Mammary epithelial cell (primary cell): ENCODE measurements at regions not wholly inside any gene's neighbourhood (a gene's known extent, or its start where the extent isn't known, plus 50 kb on each side); places are given as distances from the start of the nearest gene placed in this dataset.

ENCODE experiments used
- CTCF ChIP-seq, 2 donors: IDR thresholded peaks in 1 of 2; conservative IDR thresholded peaks in 1 of 2; 2 replicates each; pipeline ENCODE4 v1.5.1; 2011 to 2012; ENCODE audit warnings: inconsistent platforms in 2 of 2, low read length in 2 of 2, mild to moderate bottlenecking in 2 of 2, control low read depth in 1 of 2, low read depth in 1 of 2; ENCODE audit not compliant: insufficient read depth in 1 of 2; ENCODE audit errors: extremely low read depth in 1 of 2
- EZH2 ChIP-seq: IDR thresholded peaks from 2 replicates; pipeline ENCODE4 v1.6.1; 2012; ENCODE audit warnings: low read length, inconsistent platforms, borderline replicate concordance

DNA sequence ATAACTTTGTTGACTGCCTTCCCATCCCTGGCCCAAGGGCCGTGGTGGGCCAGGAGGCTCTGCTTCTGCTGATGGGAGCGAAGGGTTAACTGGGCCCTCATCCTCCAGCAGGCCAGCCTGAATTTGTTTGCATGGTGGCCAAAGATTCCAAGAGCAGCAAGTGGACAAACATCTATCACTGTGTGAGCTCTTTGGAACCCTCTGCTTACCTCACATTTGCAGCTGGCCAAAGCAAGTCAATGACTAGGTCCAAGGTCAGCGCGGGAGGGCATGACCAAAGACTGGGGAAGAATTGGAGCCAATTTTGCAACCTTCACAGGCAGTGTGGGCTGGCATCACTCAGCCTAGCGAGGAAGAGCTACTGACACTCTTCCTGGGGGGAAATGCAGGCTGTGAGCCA lies 67.8 kb upstream of the ATP6AP2 start:
- TF ChIP-seq CTCF (conservative IDR thresholded peaks at IDR 0.05 in 1 of 2, IDR thresholded peaks at IDR 0.05 in 1 of 2; ENCODE audit: extremely low read depth in 1 of 2, insufficient read depth in 1 of 2, low read depth in 1 of 2, low read length in 2 of 2) = no peak
- TF ChIP-seq EZH2 = no peak
